IMR-90 (cell line): ENCODE measurements at regions not wholly inside any gene's neighbourhood (a gene's known extent, or its start where the extent isn't known, plus 50 kb on each side); places are given as distances from the start of the nearest gene placed in this dataset.

Experiments
- ATAC-seq: fragments of 200-7000 bp; cut with Tn5 transposase; 2 replicates; pipeline ENCODE4 v1.9.1; 2020; ENCODE audit warnings: low read depth, mild to moderate bottlenecking, moderate library complexity
- BruUV-seq: library from RNA; stranded (reverse); fragments of 400-500 nt; replicated peaks from 2 replicates; lab custom pipeline; 2021; lab: Mats Ljungman, UMichigan
- CTCF ChIA-PET: fragments of 300-600 bp; formaldehyde crosslinking; extraction: SDS; loops from one replicate; lab custom pipeline; 2021; ENCODE audit warnings: antibody characterized with exemption; lab: Yijun Ruan, JAX
- POLR2A ChIA-PET: fragments of 300-600 bp; sonication (Branson Sonifier 250); formaldehyde crosslinking; loops from one replicate; lab custom pipeline; 2022; ENCODE audit warnings: antibody characterized with exemption; ENCODE audit not compliant: unreplicated experiment; lab: Charles Lee
- DNase-seq: peaks from one replicate; pipeline ENCODE4 v3.0.0; 2013
- H2AFZ ChIP-seq: replicated peaks from 2 replicates; pipeline ENCODE3; 2013; ENCODE audit warnings: low read length, mild to moderate bottlenecking; ENCODE audit not compliant: poor library complexity
- H2AK5ac ChIP-seq: 2 replicates; pipeline ENCODE4 v1.6.1; 2013; ENCODE audit warnings: low read depth, low read length, inconsistent platforms
- H2AK9ac ChIP-seq: replicated peaks from 2 replicates; pipeline ENCODE3; 2013; ENCODE audit warnings: mild to moderate bottlenecking, low read depth, low read length, moderate library complexity; ENCODE audit not compliant: poor library complexity
- H2BK120ac ChIP-seq: 2 replicates; pipeline ENCODE4 v1.6.1; 2013; ENCODE audit warnings: low read depth, low read length, inconsistent platforms
- H2BK15ac ChIP-seq: 3 replicates; pipeline ENCODE4 v1.6.1; 2013; ENCODE audit warnings: low read depth, low read length, inconsistent platforms
- H2BK20ac ChIP-seq: 2 replicates; pipeline ENCODE4 v1.6.1; 2013; ENCODE audit warnings: low read depth, mild to moderate bottlenecking, inconsistent platforms, low read length, moderate library complexity
- H2BK5ac ChIP-seq: 2 replicates; pipeline ENCODE4 v1.6.1; 2013; ENCODE audit warnings: mild to moderate bottlenecking, low read depth, low read length, inconsistent platforms; ENCODE audit not compliant: poor library complexity, severe bottlenecking
- H3K14ac ChIP-seq: replicated peaks from 2 replicates; pipeline ENCODE4 v1.6.1; 2013; ENCODE audit warnings: low read depth, low read length, inconsistent platforms
- H3K18ac ChIP-seq: 2 replicates; pipeline ENCODE4 v1.6.1; 2013; ENCODE audit warnings: low read depth, low read length, control low read depth
- H3K23ac ChIP-seq: 2 replicates; pipeline ENCODE4 v1.6.1; 2013; ENCODE audit warnings: low read depth, low read length, inconsistent platforms
- H3K27ac ChIP-seq: 2 replicates; pipeline ENCODE4 v1.5.1; 2013; ENCODE audit warnings: mild to moderate bottlenecking, control low read depth, low read length; ENCODE audit not compliant: insufficient read depth
- H3K27me3 ChIP-seq: 2 replicates; pipeline ENCODE4 v1.6.1; 2013; ENCODE audit warnings: low read length; ENCODE audit not compliant: control insufficient read depth, insufficient read depth
- H3K36me3 ChIP-seq: 2 replicates; pipeline ENCODE4 v1.6.1; 2013; ENCODE audit warnings: low read length, mixed read lengths; ENCODE audit not compliant: control insufficient read depth, insufficient read depth
- H3K4ac ChIP-seq: 2 replicates; pipeline ENCODE4 v1.6.1; 2013; ENCODE audit warnings: low read depth, low read length, inconsistent platforms
- H3K4me1 ChIP-seq: 2 replicates; pipeline ENCODE4 v1.6.1; 2013; ENCODE audit warnings: low read length, mixed read lengths; ENCODE audit not compliant: control insufficient read depth, insufficient read depth
- H3K4me2 ChIP-seq: 2 replicates; pipeline ENCODE4 v1.6.1; 2013; ENCODE audit warnings: low read depth, mild to moderate bottlenecking, control low read depth, low read length, moderate library complexity
- H3K4me3 ChIP-seq: 2 replicates; pipeline ENCODE4 v1.5.1; 2013; ENCODE audit warnings: low read depth, mild to moderate bottlenecking, control low read depth, low read length, moderate library complexity; ENCODE audit not compliant: insufficient read depth
- H3K56ac ChIP-seq: 2 replicates; pipeline ENCODE4 v1.6.1; 2013; ENCODE audit warnings: low read length, inconsistent platforms; ENCODE audit not compliant: insufficient read depth; ENCODE audit errors: extremely low read depth
- H3K79me1 ChIP-seq, 2 experiments: 2 replicates each; pipeline ENCODE4 v1.6.1; 2013; ENCODE audit warnings: low read length in 2 of 2, inconsistent platforms in 1 of 2, low read depth in 1 of 2
- H3K9ac ChIP-seq: 2 replicates; pipeline ENCODE4 v1.6.1; 2013; ENCODE audit warnings: low read depth, low read length, control low read depth
- H3K9me1 ChIP-seq: 2 replicates; pipeline ENCODE4 v1.6.1; 2013; ENCODE audit warnings: low read length, inconsistent platforms; ENCODE audit not compliant: insufficient read depth
- H3K9me3 ChIP-seq: 2 replicates; pipeline ENCODE4 v1.6.1; 2013; ENCODE audit warnings: low read length; ENCODE audit not compliant: control insufficient read depth, insufficient read depth
- H4K20me1 ChIP-seq: 2 replicates; pipeline ENCODE4 v1.6.1; 2013; ENCODE audit warnings: low read length, inconsistent platforms; ENCODE audit not compliant: insufficient read depth
- H4K5ac ChIP-seq: 2 replicates; pipeline ENCODE4 v1.6.1; 2013; ENCODE audit warnings: mild to moderate bottlenecking, low read depth, low read length, control low read depth
- H4K8ac ChIP-seq, 2 experiments: 2 replicates each; pipeline ENCODE4 v1.6.1; 2013; ENCODE audit warnings: low read depth in 2 of 2, low read length in 2 of 2, control low read depth in 1 of 2, inconsistent platforms in 1 of 2
- H4K91ac ChIP-seq: 2 replicates; pipeline ENCODE4 v1.6.1; 2013; ENCODE audit warnings: low read depth, low read length, inconsistent platforms; ENCODE audit not compliant: insufficient read depth
- CEBPB ChIP-seq: IDR thresholded peaks from 2 replicates; pipeline ENCODE4 v1.6.1; 2012; ENCODE audit warnings: low read depth, low read length, improper control_type of control experiment
- FOS ChIP-seq: fragments of 150-350 bp; IDR thresholded peaks from 2 replicates; pipeline ENCODE4 v1.6.1; 2016; ENCODE audit warnings: low read depth, low read length
- MAZ ChIP-seq: IDR thresholded peaks from 2 replicates; pipeline ENCODE4 v1.6.1; 2012; ENCODE audit warnings: low read depth, mild to moderate bottlenecking, low read length, improper control_type of control experiment, moderate library complexity, borderline replicate concordance
- NFE2L2 ChIP-seq: fragments of 150-350 bp; IDR thresholded peaks from 2 replicates; pipeline ENCODE4 v1.6.1; 2016; ENCODE audit warnings: low read depth, mild to moderate bottlenecking, low read length
- POLR2A ChIP-seq: IDR thresholded peaks from 2 replicates; pipeline ENCODE4 v1.6.1; 2012; ENCODE audit warnings: mild to moderate bottlenecking, low read depth, low read length
- RFX5 ChIP-seq: IDR thresholded peaks from 2 replicates; pipeline ENCODE4 v1.8.0; 2012; ENCODE audit warnings: low read depth, mild to moderate bottlenecking, low read length, moderate library complexity
- SMC3 ChIP-seq: fragments of 150-350 bp; IDR thresholded peaks from 2 replicates; pipeline ENCODE4 v1.6.1; 2016; ENCODE audit warnings: low read depth, mild to moderate bottlenecking, antibody characterized with exemption, low read length, moderate library complexity
- WGBS, 2 experiments: methylation state at CpG; one replicate each; pipeline versions ENCODE4 v1.1.5 to v1.1.7; 2013; ENCODE audit warnings: missing lambda C conversion rate in 2 of 2; ENCODE audit not compliant: insufficient read length in 1 of 2; ENCODE audit errors: extremely low coverage in 2 of 2; 5-methylcytosine and 5-hydroxymethylcytosine counted together
- dilution Hi-C: fragments of 300-500 bp; cut with HindIII; formaldehyde crosslinking; loops from one replicate; pipeline ENCODE4 v1.14.3; 2018; ENCODE audit warnings: low sequenced_read_pairs; ENCODE audit not compliant: unreplicated experiment
- in situ Hi-C: fragments of 300-500 bp; cut with MboI; formaldehyde crosslinking; loops from 3 replicates; pipeline ENCODE4 v1.14.3; 2019; ENCODE audit warnings: low sequenced_read_pairs, inconsistent platforms, mixed read lengths
- intact Hi-C: fragments of 100-400 bp; cut with micrococcal nuclease; formaldehyde crosslinking; loops from 2 replicates; pipeline ENCODE4 v1.10.0; 2022
- TF ChIP-seq, protein P1 (sequence below): fragments of 150-350 bp; IDR thresholded peaks from 2 replicates; pipeline ENCODE4 v1.6.1; 2016; ENCODE audit warnings: low read depth, mild to moderate bottlenecking, low read length, moderate library complexity, borderline replicate concordance

- H2AFZ ChIP-seq = no peak overlapping the region
- POLR2A ChIA-PET = no interaction called here
These were observed 772.5 kb upstream of the GRM7 start for GRCh38 chr3:6088433-6088832.

More at GRCh38 chr3:6088433-6088832, 772.5 kb upstream of the GRM7 start:
- Histone ChIP-seq H3K4me2 (no peak overlapping the region), H3K23ac (no peak overlapping the region), H2BK120ac (no peak overlapping the region), H3K36me3 (no peaks in the 10 kb centered on the region), H4K8ac (no peak overlapping the region), H3K9me1 (no peaks in the 10 kb centered on the region), H3K14ac (no peak overlapping the region), H2AK9ac (no peak overlapping the region), H3K9ac (no peak overlapping the region), H3K56ac (no peak overlapping the region), H4K20me1 (no peaks in the 10 kb centered on the region), H2AK5ac (no peak overlapping the region), H3K9me3 (0 out of 2 replicates have a peak, but pooled peaks cover 4% of the 10 kb centered on the region), H3K4ac (no peak overlapping the region), H2BK20ac (no peak overlapping the region), H2BK5ac (no peak overlapping the region), H3K27me3 (no peaks in the 10 kb centered on the region), H3K79me1 (no peaks in the 10 kb centered on the region), H3K27ac (no peak overlapping the region), H3K4me1 (no peaks in the 10 kb centered on the region), H4K5ac (no peak overlapping the region), H3K4me3 (no peak overlapping the region), H4K91ac (no peak overlapping the region), H3K18ac (no peak overlapping the region), H2BK15ac (no peak overlapping the region)
- intact Hi-C loops = no loop called here
- dilution Hi-C loops = no loop called here
- in situ Hi-C loops = no loop called here
- no TSS peak for BruUV-seq
- ATAC-seq (no peak), DNase-seq (no peak)
- WGBS, 2 experiments = no CpG with 5 or more reads among the region's 2 CpGs
- TF ChIP-seq POLR2A (no peak), NFE2L2 (no peak), MAZ (no peak), SMC3 (no peak), FOS (no peak), CEBPB (no peak), RFX5 (no peak)
- TF ChIP-seq, protein P1, sequence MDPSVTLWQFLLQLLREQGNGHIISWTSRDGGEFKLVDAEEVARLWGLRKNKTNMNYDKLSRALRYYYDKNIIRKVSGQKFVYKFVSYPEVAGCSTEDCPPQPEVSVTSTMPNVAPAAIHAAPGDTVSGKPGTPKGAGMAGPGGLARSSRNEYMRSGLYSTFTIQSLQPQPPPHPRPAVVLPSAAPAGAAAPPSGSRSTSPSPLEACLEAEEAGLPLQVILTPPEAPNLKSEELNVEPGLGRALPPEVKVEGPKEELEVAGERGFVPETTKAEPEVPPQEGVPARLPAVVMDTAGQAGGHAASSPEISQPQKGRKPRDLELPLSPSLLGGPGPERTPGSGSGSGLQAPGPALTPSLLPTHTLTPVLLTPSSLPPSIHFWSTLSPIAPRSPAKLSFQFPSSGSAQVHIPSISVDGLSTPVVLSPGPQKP = no peak
- CTCF ChIA-PET = no interaction called here
